Mesothelial cell of epicardium (in vitro differentiated cells): ENCODE measurements at regions not wholly inside any gene's neighbourhood (a gene's known extent, or its start where the extent isn't known, plus 50 kb on each side); places are given as distances from the start of the nearest gene placed in this dataset.

Experiments
- DNase-seq, 2 experiments: peaks; one replicate each; pipeline ENCODE4 v3.0.0; 2021; ENCODE audit warnings: low spot score in 2 of 2; ENCODE audit not compliant: unreplicated experiment in 2 of 2
- H3K27ac Mint-ChIP-seq: 2 replicates; pipeline ENCODE4 v1.8.0; 2021; ENCODE audit warnings: mixed read lengths
- H3K27me3 Mint-ChIP-seq: 2 replicates; pipeline ENCODE4 v1.8.0; 2021; ENCODE audit warnings: low read depth, mixed read lengths
- H3K36me3 Mint-ChIP-seq: 2 replicates; pipeline ENCODE4 v1.8.0; 2021; ENCODE audit warnings: mixed read lengths
- H3K4me1 Mint-ChIP-seq: 2 replicates; pipeline ENCODE4 v1.8.0; 2021; ENCODE audit warnings: mixed read lengths
- H3K4me3 Mint-ChIP-seq: 2 replicates; pipeline ENCODE4 v1.8.0; 2021; ENCODE audit warnings: mild to moderate bottlenecking, moderate library complexity, mixed read lengths
- H3K9me3 Mint-ChIP-seq: 2 replicates; pipeline ENCODE4 v1.8.0; 2021; ENCODE audit warnings: mixed read lengths
- CTCF ChIP-seq: fragments of 200-600 bp; sonication (generic); IDR thresholded peaks from one replicate; pipeline ENCODE4 v1.5.0; 2021; ENCODE audit warnings: antibody characterized with exemption; ENCODE audit not compliant: unreplicated experiment

GRCh38 chr1:218796773-218797172, 376.9 kb upstream of the LYPLAL1 start:
- DNase-seq: no peak
- Mint-ChIP-seq H3K9me3 (peaks cover 13% of the 10 kb centered on the region), H3K27me3 (no peaks in the 10 kb centered on the region), H3K4me3 (no peak overlapping the region), H3K27ac (no peak overlapping the region), H3K4me1 (no peaks in the 10 kb centered on the region), H3K36me3 (no peaks in the 10 kb centered on the region)
- no peak for TF ChIP-seq CTCF

GRCh38 chr1:218802799-218803198, 370.9 kb upstream of the LYPLAL1 start:
- no peak for DNase-seq
- Mint-ChIP-seq H3K27me3 (no peaks in the 10 kb centered on the region), H3K4me1 (no peaks in the 10 kb centered on the region), H3K27ac (no peak overlapping the region), H3K9me3 (peaks cover 27% of the 10 kb centered on the region), H3K4me3 (no peak overlapping the region), H3K36me3 (no peaks in the 10 kb centered on the region)
- no peak for TF ChIP-seq CTCF

GRCh38 chr1:218803351-218803997, 370.2 kb upstream of the LYPLAL1 start:
- Mint-ChIP-seq H3K36me3 (no peaks in the 10 kb centered on the region), H3K4me1 (no peaks in the 10 kb centered on the region), H3K27ac (no peak overlapping the region), H3K4me3 (no peak overlapping the region), H3K27me3 (no peaks in the 10 kb centered on the region), H3K9me3 (peaks cover 27% of the 10 kb centered on the region)
- TF ChIP-seq CTCF: no peak
- no peak for DNase-seq

GRCh38 chr1:218804014-218804785, 369.5 kb upstream of the LYPLAL1 start:
- Mint-ChIP-seq H3K4me3 (no peak overlapping the region), H3K36me3 (no peaks in the 10 kb centered on the region), H3K27ac (no peak overlapping the region), H3K27me3 (no peaks in the 10 kb centered on the region), H3K4me1 (no peaks in the 10 kb centered on the region), H3K9me3 (peaks cover 27% of the 10 kb centered on the region)
- no peak for TF ChIP-seq CTCF
- no peak for DNase-seq

GRCh38 chr1:218809061-218809460, 364.6 kb upstream of the LYPLAL1 start:
- Mint-ChIP-seq H3K9me3 (no peaks in the 10 kb centered on the region), H3K27ac (no peak overlapping the region), H3K36me3 (no peaks in the 10 kb centered on the region), H3K4me1 (no peaks in the 10 kb centered on the region), H3K27me3 (no peaks in the 10 kb centered on the region), H3K4me3 (no peak overlapping the region)
- TF ChIP-seq CTCF: no peak
- no peak for DNase-seq
